Naive B cell (primary cell): ENCODE measurements at regions not wholly inside any gene's neighbourhood (a gene's known extent, or its start where the extent isn't known, plus 50 kb on each side); places are given as distances from the start of the nearest gene placed in this dataset.
A peak's percentile ranks its signal among the peaks of the same experiment; 100 is the strongest.

Source experiments
- ATAC-seq, 2 donors: fragments of 150-1000 bp; cut with Tn5 transposase; 2 replicates each; pipeline ENCODE4 v1.10.0; 2021; ENCODE audit warnings: low read depth in 2 of 2, mild to moderate bottlenecking in 2 of 2, moderate library complexity in 2 of 2
- DNase-seq: peaks from one replicate; pipeline ENCODE4 v3.0.0; 2022
- H3K27ac Mint-ChIP-seq, 6 donors: one replicate each; pipeline ENCODE4 v1.8.0; 2020 to 2022; ENCODE audit warnings: mild to moderate bottlenecking in 6 of 6, mixed read lengths in 6 of 6, moderate library complexity in 5 of 6, inconsistent platforms in 2 of 6
- H3K27me3 Mint-ChIP-seq, 3 donors: one replicate each; pipeline ENCODE4 v1.8.0; 2021 to 2022; ENCODE audit warnings: mixed read lengths in 3 of 3, mild to moderate bottlenecking in 1 of 3
- H3K36me3 Mint-ChIP-seq, 2 donors: one replicate each; pipeline ENCODE4 v1.8.0; 2020 to 2022; ENCODE audit warnings: mixed read lengths in 2 of 2, inconsistent platforms in 1 of 2, mild to moderate bottlenecking in 1 of 2
- H3K4me1 Mint-ChIP-seq, 3 donors: one replicate each; pipeline ENCODE4 v1.8.0; 2020 to 2022; ENCODE audit warnings: mixed read lengths in 3 of 3, inconsistent platforms in 1 of 3, mild to moderate bottlenecking in 1 of 3, moderate library complexity in 1 of 3
- H3K4me3 Mint-ChIP-seq, 8 donors: one replicate each; pipeline ENCODE4 v1.8.0; 2020 to 2022; ENCODE audit warnings: mild to moderate bottlenecking in 8 of 8, mixed read lengths in 8 of 8, moderate library complexity in 8 of 8, inconsistent platforms in 2 of 8
- H3K9me3 Mint-ChIP-seq, 7 donors: one replicate each; pipeline ENCODE4 v1.8.0; 2020 to 2022; ENCODE audit warnings: mixed read lengths in 7 of 7, mild to moderate bottlenecking in 5 of 7, inconsistent platforms in 2 of 7, moderate library complexity in 1 of 7

DNA sequence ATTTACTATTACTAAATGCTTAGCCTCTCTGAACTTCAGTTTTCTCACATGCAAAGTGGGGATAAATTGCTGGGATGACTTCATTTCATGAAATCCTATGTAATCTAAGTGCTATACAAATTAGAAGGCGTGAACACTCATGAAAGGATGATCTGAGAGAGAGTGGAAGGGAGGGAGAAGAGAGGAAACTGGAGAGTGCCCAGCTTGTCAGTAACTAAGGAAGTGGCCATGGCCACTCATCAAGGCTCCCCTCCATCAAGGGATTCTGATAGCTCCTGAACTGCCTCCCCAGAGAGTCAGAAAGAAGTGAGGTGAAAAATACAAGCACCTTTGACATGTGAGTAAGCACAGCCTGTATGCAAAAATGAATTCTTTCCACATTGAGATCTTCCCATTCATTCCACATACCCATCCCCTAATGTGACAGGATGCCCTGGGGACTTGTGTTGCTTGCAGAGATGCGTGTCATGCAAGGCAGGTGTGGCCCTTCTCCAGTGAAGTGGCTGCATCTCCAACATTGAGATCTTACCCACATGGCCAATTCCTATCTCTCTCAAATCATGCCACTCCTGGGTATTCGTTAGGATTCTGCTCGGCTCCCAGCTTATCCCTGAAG is 76.5 kb upstream of the ITPRID1 start:
- Mint-ChIP-seq H3K9me3 (peaks cover 0 to 6% (median 4%) of the 10 kb centered on the region in 7 donors), H3K4me1 (no peaks in the 10 kb centered on the region), H3K4me3 (no peak overlapping the region), H3K36me3 (no peaks in the 10 kb centered on the region), H3K27me3 (peaks cover 0 to 14% (median 14%) of the 10 kb centered on the region in 3 donors), H3K27ac (no peak overlapping the region)
- ATAC-seq: no peak
- no peak for DNase-seq

DNA sequence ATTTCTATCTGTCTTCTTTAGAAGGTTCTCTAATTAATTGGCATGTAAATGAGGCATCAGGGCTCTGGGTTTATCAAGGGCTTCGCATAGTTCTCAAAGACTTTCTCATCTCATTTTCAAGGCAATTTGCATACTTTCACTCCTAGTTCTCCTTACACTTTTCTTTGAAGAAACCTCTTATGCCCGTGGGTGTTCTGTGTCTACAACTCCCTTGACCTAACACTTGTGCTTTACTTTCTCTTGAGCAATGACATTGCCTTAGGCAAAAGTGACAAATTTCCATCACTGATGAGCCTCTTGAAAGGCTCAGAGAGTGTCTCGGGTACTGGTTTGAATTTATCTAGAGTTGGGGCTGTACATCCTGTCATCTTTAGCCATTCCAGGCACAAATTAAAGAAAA is 74.7 kb upstream of the ITPRID1 start:
- no peak for DNase-seq
- no peak overlapping the region for H3K4me3 Mint-ChIP-seq
- H3K27me3 Mint-ChIP-seq: peaks cover 0 to 19% (median 18%) of the 10 kb centered on the region in 3 donors
- H3K36me3 Mint-ChIP-seq: no peaks in the 10 kb centered on the region
- no peaks in the 10 kb centered on the region for H3K4me1 Mint-ChIP-seq
- no peak for ATAC-seq
- peaks cover 0 to 6% (median 3%) of the 10 kb centered on the region in 7 donors for H3K9me3 Mint-ChIP-seq
- H3K27ac Mint-ChIP-seq: no peak overlapping the region

- H3K27ac Mint-ChIP-seq: no peak overlapping the region
- peaks cover 6 to 19% (median 12%) of the 10 kb centered on the region in 3 donors for H3K27me3 Mint-ChIP-seq
- no peaks in the 10 kb centered on the region for H3K4me1 Mint-ChIP-seq
- H3K9me3 Mint-ChIP-seq: peaks cover 0 to 3% (median 0%) of the 10 kb centered on the region in 7 donors
- no peak for DNase-seq
- ATAC-seq: no peak
- H3K4me3 Mint-ChIP-seq: no peak overlapping the region
- H3K36me3 Mint-ChIP-seq: no peaks in the 10 kb centered on the region
These were observed 73.4 kb upstream of the ITPRID1 start for GRCh38 chr7:31440511-31440910.

DNA sequence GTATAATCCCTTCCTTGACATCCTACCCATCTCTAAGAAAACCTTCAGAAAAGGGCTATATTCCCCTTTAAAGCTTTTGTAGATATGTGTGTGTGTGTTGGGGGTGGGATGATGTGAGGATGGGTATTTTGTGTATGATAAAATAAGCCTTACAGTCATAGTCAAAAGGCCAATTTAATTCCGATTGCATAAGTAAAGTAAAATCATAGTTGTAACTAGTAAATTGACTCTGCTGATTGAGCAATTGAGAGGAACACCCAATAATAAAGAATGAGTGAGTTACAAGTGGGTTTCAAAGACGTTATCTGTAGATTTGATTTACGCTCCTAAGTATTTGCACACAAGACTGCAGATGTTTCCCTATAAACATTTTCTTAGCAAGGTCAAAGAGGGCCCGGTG is 71.3 kb upstream of the ITPRID1 start:
- H3K4me3 Mint-ChIP-seq: no peak overlapping the region
- no peak overlapping the region for H3K27ac Mint-ChIP-seq
- no peaks in the 10 kb centered on the region for H3K36me3 Mint-ChIP-seq
- H3K27me3 Mint-ChIP-seq: peaks cover 6 to 19% (median 12%) of the 10 kb centered on the region in 3 donors
- DNase-seq (no peak), ATAC-seq (no peak)
- no peaks in the 10 kb centered on the region for H3K9me3 Mint-ChIP-seq
- no peaks in the 10 kb centered on the region for H3K4me1 Mint-ChIP-seq

- Mint-ChIP-seq H3K4me3 (no peak overlapping the region), H3K4me1 (no peaks in the 10 kb centered on the region)
- DNase-seq: no peak
These were observed 70.4 kb upstream of the ITPRID1 start for GRCh38 chr7:31443457-31443856.

GRCh38 chr7:31444196-31444595 is 69.7 kb upstream of the ITPRID1 start:
- H3K36me3 Mint-ChIP-seq: no peaks in the 10 kb centered on the region
- ATAC-seq: no peak
- no peaks in the 10 kb centered on the region for H3K4me1 Mint-ChIP-seq

More at GRCh38 chr7:31443457-31443856, 70.4 kb upstream of the ITPRID1 start:
- H3K36me3 Mint-ChIP-seq: no peaks in the 10 kb centered on the region
- no peak for ATAC-seq
- no peak overlapping the region for H3K27ac Mint-ChIP-seq
- peaks cover 6 to 19% (median 12%) of the 10 kb centered on the region in 3 donors for H3K27me3 Mint-ChIP-seq
- H3K9me3 Mint-ChIP-seq: no peaks in the 10 kb centered on the region

DNA sequence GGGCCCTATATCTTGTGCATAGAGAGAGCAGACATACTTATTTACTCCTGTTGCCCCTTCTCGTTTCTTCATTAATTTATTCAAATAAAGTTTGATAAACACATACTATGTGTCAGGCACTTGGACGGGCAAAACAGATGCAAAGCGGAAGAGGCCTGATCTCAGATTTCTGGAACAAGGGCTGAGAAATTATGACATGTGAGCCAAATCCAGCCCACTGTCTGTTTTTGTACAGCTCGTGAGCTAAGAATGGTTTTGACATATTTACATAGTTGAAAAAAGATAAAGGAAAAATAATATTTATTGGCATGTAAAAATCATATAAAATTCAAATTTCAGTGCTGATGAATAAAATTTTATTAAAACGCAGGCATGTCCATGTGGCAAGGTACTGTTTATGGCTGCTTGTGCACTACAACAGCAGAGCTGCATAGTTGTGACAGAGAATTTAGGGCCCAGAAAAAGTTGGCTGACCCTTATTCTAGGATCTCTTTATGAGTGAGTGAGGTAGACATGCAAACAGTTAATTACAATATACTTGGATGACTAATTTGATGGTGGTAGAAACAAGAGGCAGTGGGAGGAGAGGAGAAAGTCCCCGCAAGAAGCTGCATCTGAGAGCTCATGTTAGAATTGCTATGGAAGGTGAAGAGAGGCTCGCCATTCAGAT is 68.1 kb upstream of the ITPRID1 start:
- peaks cover 6 to 16% (median 12%) of the 10 kb centered on the region in 3 donors for H3K27me3 Mint-ChIP-seq
- H3K4me1 Mint-ChIP-seq: no peaks in the 10 kb centered on the region
- DNase-seq (no peak), ATAC-seq (no peak)
- peaks cover 0 to 9% (median 0%) of the 10 kb centered on the region in 7 donors for H3K9me3 Mint-ChIP-seq
- H3K36me3 Mint-ChIP-seq: no peaks in the 10 kb centered on the region
- no peak overlapping the region for H3K27ac Mint-ChIP-seq
- H3K4me3 Mint-ChIP-seq: no peak overlapping the region

More at GRCh38 chr7:31444196-31444595, 69.7 kb upstream of the ITPRID1 start:
- peaks cover 6 to 19% (median 12%) of the 10 kb centered on the region in 3 donors for H3K27me3 Mint-ChIP-seq
- no peak overlapping the region for H3K4me3 Mint-ChIP-seq
- no peaks in the 10 kb centered on the region for H3K9me3 Mint-ChIP-seq
- H3K27ac Mint-ChIP-seq: no peak overlapping the region
- DNase-seq: no peak

DNA sequence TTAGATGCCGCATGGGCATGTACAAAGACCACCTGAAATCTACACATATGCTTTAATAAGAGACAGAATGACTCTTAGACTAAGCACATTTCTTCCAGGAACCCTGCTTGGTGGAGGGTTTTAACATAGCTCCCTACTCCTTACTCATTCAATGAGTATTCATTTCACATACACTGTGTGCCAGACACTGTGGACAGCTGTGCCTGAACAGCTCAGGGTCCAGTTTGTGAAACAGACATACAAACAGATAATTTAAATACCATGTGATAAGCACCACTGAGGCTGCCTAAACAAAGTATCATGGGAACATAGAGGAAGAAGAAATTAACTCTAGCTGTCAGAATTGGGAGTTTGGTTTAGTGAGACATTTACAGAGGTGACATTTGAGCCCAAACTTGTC is 65.2 kb upstream of the ITPRID1 start:
- H3K27me3 Mint-ChIP-seq: peaks cover 0 to 6% (median 0%) of the 10 kb centered on the region in 3 donors
- no peaks in the 10 kb centered on the region for H3K4me1 Mint-ChIP-seq
- H3K27ac Mint-ChIP-seq: no peak overlapping the region
- no peak overlapping the region for H3K4me3 Mint-ChIP-seq
- H3K36me3 Mint-ChIP-seq: no peaks in the 10 kb centered on the region
- ATAC-seq (no peak), DNase-seq (no peak)
- peaks cover 0 to 10% (median 0%) of the 10 kb centered on the region in 7 donors for H3K9me3 Mint-ChIP-seq

- Mint-ChIP-seq H3K4me3 (no peak overlapping the region), H3K27me3 (no peaks in the 10 kb centered on the region), H3K27ac (no peak overlapping the region), H3K4me1 (no peaks in the 10 kb centered on the region), H3K9me3 (peaks cover 0 to 6% (median 0%) of the 10 kb centered on the region in 7 donors), H3K36me3 (no peaks in the 10 kb centered on the region)
- ATAC-seq (no peak), DNase-seq (no peak)
These were observed 58.0 kb upstream of the ITPRID1 start for GRCh38 chr7:31455844-31456243.

DNA sequence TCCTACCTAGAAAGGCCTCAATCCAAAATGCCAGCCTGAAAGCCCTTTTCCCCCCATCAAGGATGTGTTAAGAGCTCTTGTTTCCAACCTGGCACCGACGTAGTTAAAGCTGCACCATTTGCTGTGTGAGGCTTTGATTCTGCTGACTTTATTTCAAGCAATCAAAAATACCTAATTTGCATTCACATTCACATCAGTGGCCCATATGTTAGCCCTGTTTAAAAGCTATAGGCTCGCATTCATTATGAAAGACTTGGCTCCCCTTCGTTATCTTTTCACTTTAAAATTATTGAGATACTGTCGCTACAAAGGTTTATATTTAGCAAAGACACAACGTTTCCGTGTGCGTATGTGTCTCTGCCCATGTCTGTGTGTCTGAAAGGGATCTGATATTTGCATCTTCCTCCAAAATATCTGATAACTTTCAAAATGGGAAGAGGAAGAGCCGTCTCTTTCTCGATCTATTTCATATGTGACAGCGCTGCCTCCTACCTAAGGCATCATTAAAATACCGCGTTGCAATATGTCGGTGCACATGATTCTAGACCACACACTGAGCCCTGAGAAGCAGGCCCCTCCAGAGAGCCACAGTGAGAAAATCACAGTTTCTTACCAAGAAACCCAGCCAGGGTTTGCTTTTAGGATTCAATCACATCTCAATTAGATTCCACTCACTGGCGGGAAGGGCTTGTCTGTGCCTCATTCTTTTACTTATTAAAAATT is 57.1 kb upstream of the ITPRID1 start:
- Mint-ChIP-seq H3K36me3 (no peaks in the 10 kb centered on the region), H3K9me3 (peaks cover 0 to 11% (median 0%) of the 10 kb centered on the region in 7 donors), H3K27ac (no peak overlapping the region), H3K27me3 (peaks cover 0 to 4% (median 0%) of the 10 kb centered on the region in 3 donors), H3K4me1 (no peaks in the 10 kb centered on the region), H3K4me3 (no peak overlapping the region)
- DNase-seq: no peak
- ATAC-seq: no peak

DNA sequence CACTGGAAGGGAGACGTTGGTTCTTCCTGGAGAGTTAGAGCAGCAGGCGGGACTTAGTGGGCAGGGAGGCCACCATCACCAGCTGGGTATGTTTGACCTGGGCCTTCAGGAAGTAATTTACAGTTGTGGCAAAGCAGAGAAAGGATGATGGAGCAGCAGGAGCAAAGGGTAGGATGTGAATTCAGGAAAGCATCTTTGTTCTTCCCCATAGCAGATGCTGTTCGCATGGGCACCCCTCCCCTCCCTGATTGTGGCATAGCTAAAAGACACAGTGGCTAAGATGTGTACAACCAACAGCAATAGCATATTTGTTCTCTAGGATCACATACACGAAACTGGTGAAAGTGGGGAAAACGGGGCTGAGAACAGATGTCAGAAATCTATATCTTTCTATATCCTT is 56.3 kb upstream of the ITPRID1 start:
- H3K36me3 Mint-ChIP-seq: no peaks in the 10 kb centered on the region
- H3K27ac Mint-ChIP-seq: no peak overlapping the region
- H3K4me3 Mint-ChIP-seq: peak overlapping the region in 1 of 8 donors; percentile 77
- DNase-seq (no peak), ATAC-seq (no peak)
- peaks cover 0 to 11% (median 0%) of the 10 kb centered on the region in 7 donors for H3K9me3 Mint-ChIP-seq
- H3K4me1 Mint-ChIP-seq: no peaks in the 10 kb centered on the region
- H3K27me3 Mint-ChIP-seq: peaks cover 0 to 4% (median 0%) of the 10 kb centered on the region in 3 donors

DNA sequence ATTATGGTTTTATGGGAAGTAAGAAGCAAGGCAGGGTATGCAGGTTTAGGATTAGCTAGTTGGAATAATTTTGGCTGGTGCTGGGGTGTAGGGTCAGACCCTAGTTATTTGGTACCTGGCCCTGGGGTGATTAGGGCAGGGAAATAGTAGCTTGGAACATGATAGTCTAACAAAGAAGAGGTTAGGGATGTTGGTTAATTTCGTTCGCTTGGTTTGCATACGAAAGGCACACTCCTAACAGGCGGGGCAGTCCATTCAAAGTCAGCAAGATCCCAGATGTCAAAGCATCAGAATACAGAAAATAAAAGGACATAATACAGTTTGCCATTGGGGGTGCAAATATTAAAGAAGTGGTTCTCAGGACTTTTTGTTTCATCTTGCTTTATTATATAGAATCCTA is 55.7 kb upstream of the ITPRID1 start:
- no peak overlapping the region for H3K4me3 Mint-ChIP-seq
- DNase-seq (no peak), ATAC-seq (no peak)
- H3K27me3 Mint-ChIP-seq: peaks cover 0 to 5% (median 0%) of the 10 kb centered on the region in 3 donors
- no peaks in the 10 kb centered on the region for H3K4me1 Mint-ChIP-seq
- no peak overlapping the region for H3K27ac Mint-ChIP-seq
- no peaks in the 10 kb centered on the region for H3K36me3 Mint-ChIP-seq
- H3K9me3 Mint-ChIP-seq: peaks cover 0 to 11% (median 0%) of the 10 kb centered on the region in 7 donors

GRCh38 chr7:31462636-31463035 is 51.3 kb upstream of the ITPRID1 start:
- peaks cover 0 to 6% (median 4%) of the 10 kb centered on the region in 7 donors for H3K9me3 Mint-ChIP-seq
- ATAC-seq: no peak
- H3K36me3 Mint-ChIP-seq: no peaks in the 10 kb centered on the region
- H3K27me3 Mint-ChIP-seq: peaks cover 0 to 18% (median 7%) of the 10 kb centered on the region in 3 donors
- H3K27ac Mint-ChIP-seq: no peak overlapping the region
- H3K4me3 Mint-ChIP-seq: no peak overlapping the region
- DNase-seq: no peak
- no peaks in the 10 kb centered on the region for H3K4me1 Mint-ChIP-seq
